HG03342 (cell line): ENCODE measurements at regions not wholly inside any gene's neighbourhood (a gene's known extent, or its start where the extent isn't known, plus 50 kb on each side); places are given as distances from the start of the nearest gene placed in this dataset.
A peak's percentile ranks its signal among the peaks of the same experiment; 100 is the strongest.

Experiments
- ATAC-seq: cut with Tn5 transposase; IDR thresholded peaks from one replicate; pipeline ENCODE4 v1.9.1; 2021; ENCODE audit warnings: mild to moderate bottlenecking, moderate library complexity; ENCODE audit not compliant: unreplicated experiment

- no peak for ATAC-seq
Observed at GRCh38 chr18:41703744-41704530, 251.1 kb upstream of the PIK3C3 start.

- no peak for ATAC-seq
Observed at GRCh38 chr18:41700416-41700815, 254.6 kb upstream of the PIK3C3 start.

GRCh38 chr18:41695441-41695840 is 259.6 kb upstream of the PIK3C3 start:
- no peak for ATAC-seq

GRCh38 chr18:41693008-41693407 is 262.0 kb upstream of the PIK3C3 start:
- no peak for ATAC-seq

- no peak for ATAC-seq
Observed at GRCh38 chr18:41690332-41691127, 264.5 kb upstream of the PIK3C3 start.

- ATAC-seq, result no peak
Observed at GRCh38 chr18:41687138-41687537, 267.9 kb upstream of the PIK3C3 start.

GRCh38 chr18:41681138-41681880 is 273.7 kb upstream of the PIK3C3 start:
- no peak for ATAC-seq

- ATAC-seq, result no peak
Observed at GRCh38 chr18:41674506-41674905, 280.5 kb upstream of the PIK3C3 start.

- ATAC-seq, result no peak
Observed at GRCh38 chr18:41666231-41666630, 288.8 kb upstream of the PIK3C3 start.

- ATAC-seq, result no peak
Observed at GRCh38 chr18:41665210-41665609, 289.8 kb upstream of the PIK3C3 start.

GRCh38 chr18:41660654-41661053 is 294.4 kb upstream of the PIK3C3 start:
- ATAC-seq, result no peak

- ATAC-seq, result no peak
Observed at GRCh38 chr18:41659438-41660130, 295.4 kb upstream of the PIK3C3 start.

- ATAC-seq, result no peak
Observed at GRCh38 chr18:41657189-41657588, 297.8 kb upstream of the PIK3C3 start.

GRCh38 chr18:41655074-41655473 is 300.0 kb upstream of the PIK3C3 start:
- ATAC-seq, result no peak

- ATAC-seq, result no peak
Observed at GRCh38 chr18:41647914-41648313, 307.1 kb upstream of the PIK3C3 start.

- ATAC-seq, result no peak
Observed at GRCh38 chr18:41646915-41647620, 308.0 kb upstream of the PIK3C3 start.

- ATAC-seq, result peak; percentile 56
Observed at GRCh38 chr18:41645589-41646360, 309.3 kb upstream of the PIK3C3 start.

- no peak for ATAC-seq
Observed at GRCh38 chr18:41644466-41644865, 310.6 kb upstream of the PIK3C3 start.

- no peak for ATAC-seq
Observed at GRCh38 chr18:41643427-41643826, 311.6 kb upstream of the PIK3C3 start.

GRCh38 chr18:41642756-41643155 is 312.3 kb upstream of the PIK3C3 start:
- ATAC-seq, result no peak
